Stimulated activated CD4-positive, alpha-beta T cell treated with anti-CD3 and anti-CD28 coated beads, Interleukin-12 subunit alpha, Interleukin-12 subunit beta, amount 100 ng/mL, for 48 hours (primary cell): ENCODE measurements at regions not wholly inside any gene's neighbourhood (a gene's known extent, or its start where the extent isn't known, plus 50 kb on each side); places are given as distances from the start of the nearest gene placed in this dataset.
"Not testable (repeated sequence)": the region's sequence is repeated elsewhere in the genome, so short reads cannot be mapped to it uniquely, and the experiment has no call there.

Source experiments
- DNase-seq, 3 donors: peaks; one replicate each; pipeline ENCODE4 v3.0.0-alpha.2; 2020; ENCODE audit warnings: low read depth in 2 of 3, low spot score in 1 of 3

- DNase-seq, result no peak
Measured at GRCh38 chr16:26709754-26710153, 357.0 kb upstream of the C16orf82 start.

GRCh38 chr16:26710450-26710849, 356.3 kb upstream of the C16orf82 start:
- no peak for DNase-seq

GRCh38 chr16:26712876-26713275, 353.9 kb upstream of the C16orf82 start:
- DNase-seq, result no peak

GRCh38 chr16:26715969-26716368, 350.8 kb upstream of the C16orf82 start:
- DNase-seq, result no peak

- no peak for DNase-seq
Measured at GRCh38 chr16:26717826-26718225, 348.9 kb upstream of the C16orf82 start.

GRCh38 chr16:26721290-26721689, 345.4 kb upstream of the C16orf82 start:
- DNase-seq, result no peak

GRCh38 chr16:26721957-26722356, 344.8 kb upstream of the C16orf82 start:
- not testable (repeated sequence) for DNase-seq

- no peak for DNase-seq
Measured at GRCh38 chr16:26724189-26724588, 342.5 kb upstream of the C16orf82 start.

- no peak for DNase-seq
Measured at GRCh38 chr16:26727848-26728247, 338.9 kb upstream of the C16orf82 start.

- DNase-seq, result no peak
Measured at GRCh38 chr16:26729951-26730541, 336.7 kb upstream of the C16orf82 start.

GRCh38 chr16:26731729-26732128, 335.0 kb upstream of the C16orf82 start:
- no peak for DNase-seq

GRCh38 chr16:26733710-26734109, 333.0 kb upstream of the C16orf82 start:
- no peak for DNase-seq

- no peak for DNase-seq
Measured at GRCh38 chr16:26735521-26735920, 331.2 kb upstream of the C16orf82 start.

GRCh38 chr16:26736084-26736483, 330.6 kb upstream of the C16orf82 start:
- no peak for DNase-seq

GRCh38 chr16:26740771-26741170, 326.0 kb upstream of the C16orf82 start:
- no peak for DNase-seq

- no peak for DNase-seq
Measured at GRCh38 chr16:26742040-26742439, 324.7 kb upstream of the C16orf82 start.

- no peak for DNase-seq
Measured at GRCh38 chr16:26744430-26744829, 322.3 kb upstream of the C16orf82 start.

GRCh38 chr16:26747760-26748159, 319.0 kb upstream of the C16orf82 start:
- no peak for DNase-seq

- no peak for DNase-seq
Measured at GRCh38 chr16:26749072-26749471, 317.7 kb upstream of the C16orf82 start.

- DNase-seq, result no peak
Measured at GRCh38 chr16:26752166-26752565, 314.6 kb upstream of the C16orf82 start.

- DNase-seq, result no peak
Measured at GRCh38 chr16:26756633-26757032, 310.1 kb upstream of the C16orf82 start.

- no peak for DNase-seq
Measured at GRCh38 chr16:26762594-26762993, 304.1 kb upstream of the C16orf82 start.

- DNase-seq, result no peak
Measured at GRCh38 chr16:26765087-26765486, 301.6 kb upstream of the C16orf82 start.
